OCI-LY7 (cell line): ENCODE measurements at regions not wholly inside any gene's neighbourhood (a gene's known extent, or its start where the extent isn't known, plus 50 kb on each side); places are given as distances from the start of the nearest gene placed in this dataset.

Experiments used
- BruUV-seq: library from RNA; stranded (reverse); fragments of 400-500 nt; replicated peaks from 2 replicates; lab custom pipeline; 2021; lab: Mats Ljungman, UMichigan
- CTCF ChIA-PET: fragments of 300-600 bp; sonication (Branson Sonifier 250); formaldehyde crosslinking; loops from one replicate; lab custom pipeline; 2022; ENCODE audit warnings: antibody characterized with exemption; ENCODE audit not compliant: unreplicated experiment; lab: Charles Lee
- POLR2A ChIA-PET: fragments of 300-600 bp; sonication (Branson Sonifier 250); formaldehyde crosslinking; loops from one replicate; lab custom pipeline; 2022; ENCODE audit warnings: antibody characterized with exemption; lab: Charles Lee
- DNase-seq: peaks from one replicate; pipeline ENCODE4 v3.0.0-alpha.2; 2015; ENCODE audit warnings: low spot score
- H2AFZ ChIP-seq: fragments of 200-600 bp; sonication (generic), shearing (Covaris generic); 2 replicates; pipeline ENCODE4 v1.6.1; 2014; ENCODE audit warnings: mild to moderate bottlenecking, antibody characterized with exemption, low read length, moderate library complexity
- H3K27ac ChIP-seq: fragments of 200-600 bp; sonication (generic); 2 replicates; pipeline ENCODE4 v1.5.1; 2014; ENCODE audit warnings: mixed run types, low read depth, mild to moderate bottlenecking, moderate library complexity, low read length, inconsistent platforms; ENCODE audit not compliant: poor library complexity, severe bottlenecking
- H3K36me3 ChIP-seq: fragments of 200-600 bp; sonication (generic); 2 replicates; pipeline ENCODE4 v1.6.1; 2014; ENCODE audit warnings: mild to moderate bottlenecking, antibody characterized with exemption, low read length, moderate library complexity, mixed read lengths; ENCODE audit not compliant: insufficient read depth
- H3K4me1 ChIP-seq: fragments of 200-600 bp; sonication (generic); 2 replicates; pipeline ENCODE4 v1.5.1; 2014; ENCODE audit warnings: mild to moderate bottlenecking, low read length; ENCODE audit not compliant: insufficient read depth, poor library complexity, severe bottlenecking
- H3K4me2 ChIP-seq: fragments of 200-600 bp; sonication (generic); 2 replicates; pipeline ENCODE4 v1.6.1; 2014; ENCODE audit warnings: mild to moderate bottlenecking, low read length
- H3K4me3 ChIP-seq: fragments of 200-600 bp; sonication (generic); 2 replicates; pipeline ENCODE4 v1.5.1; 2014; ENCODE audit warnings: mild to moderate bottlenecking, low read depth, low read length; ENCODE audit not compliant: poor library complexity, severe bottlenecking
- H3K79me2 ChIP-seq: fragments of 200-600 bp; sonication (generic); 2 replicates; pipeline ENCODE4 v1.6.1; 2016; ENCODE audit warnings: low read depth, mild to moderate bottlenecking, low read length, moderate library complexity, mixed read lengths; ENCODE audit not compliant: insufficient read depth
- H3K9me2 ChIP-seq: fragments of 200-600 bp; sonication (generic); 2 replicates; pipeline ENCODE4 v1.6.1; 2016; ENCODE audit warnings: mild to moderate bottlenecking, low read length, mixed read lengths; ENCODE audit not compliant: insufficient read depth
- H3K9me3 ChIP-seq: fragments of 200-600 bp; sonication (generic); 2 replicates; pipeline ENCODE4 v1.6.1; 2014; ENCODE audit warnings: mild to moderate bottlenecking, mixed run types, low read length, mixed read lengths
- H4K20me1 ChIP-seq: fragments of 200-600 bp; sonication (generic); 2 replicates; pipeline ENCODE4 v1.6.1; 2014; ENCODE audit warnings: mild to moderate bottlenecking, antibody characterized with exemption, low read length, moderate library complexity, mixed read lengths; ENCODE audit not compliant: insufficient read depth
- CTCF ChIP-seq: fragments of 200-600 bp; sonication (generic); conservative IDR thresholded peaks from 2 replicates; pipeline ENCODE4 v1.5.1; 2014; ENCODE audit warnings: mild to moderate bottlenecking, antibody characterized with exemption, low read length, moderate library complexity, mixed read lengths
- EZH2phosphoT487 ChIP-seq: fragments of 200-600 bp; sonication (generic); IDR thresholded peaks from 2 replicates; pipeline ENCODE4 v1.6.1; 2018; ENCODE audit warnings: low read depth, borderline replicate concordance, mild to moderate bottlenecking, mixed run types, antibody characterized with exemption, low read length, moderate library complexity, mixed read lengths
- intact Hi-C: fragments of 100-400 bp; cut with micrococcal nuclease; formaldehyde crosslinking; loops from one replicate; pipeline ENCODE4 v1.10.0; 2022; ENCODE audit not compliant: unreplicated experiment

DNA sequence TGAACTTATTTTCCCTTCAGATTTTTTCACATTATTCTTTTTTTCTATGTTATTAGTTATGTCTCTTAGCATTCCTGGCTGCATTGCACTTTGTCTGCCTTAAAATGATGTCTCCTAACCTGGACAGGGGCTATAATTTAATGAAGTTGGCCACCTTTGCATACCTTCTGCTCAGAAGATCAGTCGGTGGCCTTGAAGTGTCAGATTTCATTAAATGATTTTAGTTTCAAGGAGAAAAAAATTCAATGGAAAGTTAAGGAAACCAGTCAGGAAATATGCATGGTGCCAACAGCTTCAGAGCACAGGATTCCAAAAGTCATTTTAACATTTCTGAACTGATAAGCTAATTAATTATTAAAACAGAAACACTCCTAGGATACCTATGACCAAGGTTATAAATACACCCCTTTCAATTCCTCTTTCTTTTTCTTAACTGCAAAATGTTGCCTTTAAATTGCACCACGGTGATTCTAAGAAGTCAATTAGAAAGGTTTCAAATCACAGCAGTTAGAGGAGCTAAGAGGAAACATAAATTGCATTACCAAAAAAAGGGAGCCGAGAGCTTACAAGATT, 533.4 kb downstream of the KCNJ2 start:
- H3K27ac ChIP-seq, result no peak overlapping the region
- no peaks in the 10 kb centered on the region for H4K20me1 ChIP-seq
- no peak overlapping the region for H3K4me3 ChIP-seq
- no peaks in the 10 kb centered on the region for H3K4me1 ChIP-seq
- POLR2A ChIA-PET, result interaction anchor here (1.6 kb wide), 1 partner anchor 8 kb away, joined by 3 read pairs; no protein-coding TSS in a partner anchor
- H3K9me3 ChIP-seq, result no peaks in the 10 kb centered on the region
- intact Hi-C loops, result no loop called here
- no peak overlapping the region for H3K4me2 ChIP-seq
- DNase-seq, result no peak
- no peaks in the 10 kb centered on the region for H3K79me2 ChIP-seq
- TF ChIP-seq EZH2phosphoT487 (no peak), CTCF (no peak)
- CTCF ChIA-PET, result no interaction called here
- BruUV-seq, result no TSS peak
- no peaks in the 10 kb centered on the region for H3K9me2 ChIP-seq
- no peaks in the 10 kb centered on the region for H3K36me3 ChIP-seq
- H2AFZ ChIP-seq, result no peak overlapping the region

- H3K9me3 ChIP-seq, result no peaks in the 10 kb centered on the region
- ChIA-PET POLR2A (interaction anchor here (0.6 kb wide), 1 partner anchor 188 kb away, joined by 3 read pairs; no protein-coding TSS in a partner anchor), CTCF (no interaction called here)
- H3K9me2 ChIP-seq, result no peaks in the 10 kb centered on the region; the same call in 1 of the 2 replicates
- H4K20me1 ChIP-seq, result no peaks in the 10 kb centered on the region
- no peak overlapping the region for H2AFZ ChIP-seq
- no peak for TF ChIP-seq CTCF
- intact Hi-C loops, result no loop called here
- no peak overlapping the region for H3K4me2 ChIP-seq
- H3K36me3 ChIP-seq, result no peaks in the 10 kb centered on the region
- no peak overlapping the region for H3K27ac ChIP-seq
- no peaks in the 10 kb centered on the region for H3K4me1 ChIP-seq
- no TSS peak for BruUV-seq
- no peaks in the 10 kb centered on the region for H3K79me2 ChIP-seq
- H3K4me3 ChIP-seq, result no peak overlapping the region
- DNase-seq, result no peak
Observed at GRCh38 chr17:70709596-70709995, 540.3 kb downstream of the KCNJ2 start.

DNA sequence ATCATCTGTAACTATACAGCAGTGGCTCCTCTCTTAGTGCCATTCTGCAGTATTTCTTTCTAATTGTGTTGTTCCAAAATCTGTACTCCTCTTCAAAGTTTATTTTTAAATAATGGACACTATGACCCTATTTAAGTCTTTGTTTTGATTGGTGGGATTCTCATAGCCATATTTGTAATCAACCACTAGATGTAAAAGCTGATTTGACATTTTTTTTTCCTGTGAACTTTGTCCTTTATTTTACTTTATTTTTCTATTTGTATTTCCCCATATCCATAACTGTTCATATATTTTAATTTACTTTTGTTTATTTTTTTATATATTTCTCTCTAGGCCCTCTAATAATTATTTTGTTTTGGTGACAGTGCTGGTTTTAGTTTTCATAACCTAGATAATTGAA, 544.4 kb downstream of the KCNJ2 start:
- no TSS peak for BruUV-seq
- TF ChIP-seq CTCF, result no peak
- no peak for TF ChIP-seq EZH2phosphoT487
- Histone ChIP-seq H3K36me3 (no peaks in the 10 kb centered on the region), H3K9me2 (no peaks in the 10 kb centered on the region; the same call in 1 of the 2 replicates), H3K4me3 (no peak overlapping the region), H2AFZ (no peak overlapping the region), H3K9me3 (no peaks in the 10 kb centered on the region), H3K4me1 (no peaks in the 10 kb centered on the region), H4K20me1 (no peaks in the 10 kb centered on the region), H3K4me2 (no peak overlapping the region), H3K27ac (no peak overlapping the region), H3K79me2 (no peaks in the 10 kb centered on the region)
- ChIA-PET CTCF (no interaction called here), POLR2A (interaction anchor here (0.7 kb wide), 1 partner anchor 24 kb away, joined by 3 read pairs; no protein-coding TSS in a partner anchor)
- no peak for DNase-seq
- intact Hi-C loops, result no loop called here
